HG03520 (cell line): ENCODE measurements at regions not wholly inside any gene's neighbourhood (a gene's known extent, or its start where the extent isn't known, plus 50 kb on each side); places are given as distances from the start of the nearest gene placed in this dataset.

Experiments
- ATAC-seq: cut with Tn5 transposase; IDR thresholded peaks from one replicate; pipeline ENCODE4 v1.9.1; 2021; ENCODE audit warnings: mild to moderate bottlenecking, moderate library complexity; ENCODE audit not compliant: unreplicated experiment

- no peak for ATAC-seq
These were observed 139.3 kb upstream of the TMCC3 start for GRCh38 chr12:94789510-94790225.

GRCh38 chr12:94788298-94788697 lies 137.9 kb upstream of the TMCC3 start:
- ATAC-seq: no peak

- ATAC-seq: no peak
These were observed 136.5 kb upstream of the TMCC3 start for GRCh38 chr12:94786906-94787305.

- ATAC-seq: no peak
These were observed 133.5 kb upstream of the TMCC3 start for GRCh38 chr12:94783862-94784261.

- ATAC-seq: no peak
These were observed 133.0 kb upstream of the TMCC3 start for GRCh38 chr12:94783343-94783742.

GRCh38 chr12:94781835-94782234 lies 131.5 kb upstream of the TMCC3 start:
- ATAC-seq: no peak

- ATAC-seq: no peak
These were observed 129.1 kb upstream of the TMCC3 start for GRCh38 chr12:94779485-94779884.

- ATAC-seq: no peak
These were observed 127.6 kb upstream of the TMCC3 start for GRCh38 chr12:94777936-94778335.

- no peak for ATAC-seq
These were observed 125.4 kb upstream of the TMCC3 start for GRCh38 chr12:94775710-94776109.

GRCh38 chr12:94771741-94772140 lies 121.4 kb upstream of the TMCC3 start:
- ATAC-seq: no peak

GRCh38 chr12:94771199-94771598 lies 120.8 kb upstream of the TMCC3 start:
- ATAC-seq: no peak

GRCh38 chr12:94770791-94771190 lies 120.4 kb upstream of the TMCC3 start:
- ATAC-seq: no peak

- ATAC-seq: no peak
These were observed 119.7 kb upstream of the TMCC3 start for GRCh38 chr12:94769776-94770759.

- ATAC-seq: peak; percentile 79
These were observed 118.7 kb upstream of the TMCC3 start for GRCh38 chr12:94769047-94769420.

GRCh38 chr12:94768398-94769046 lies 118.2 kb upstream of the TMCC3 start:
- ATAC-seq: peak; percentile 27

GRCh38 chr12:94767956-94768355 lies 117.6 kb upstream of the TMCC3 start:
- no peak for ATAC-seq

- ATAC-seq: no peak
These were observed 116.0 kb upstream of the TMCC3 start for GRCh38 chr12:94766397-94766796.

GRCh38 chr12:94763462-94763861 lies 113.1 kb upstream of the TMCC3 start:
- no peak for ATAC-seq

GRCh38 chr12:94762943-94763342 lies 112.6 kb upstream of the TMCC3 start:
- ATAC-seq: peak; percentile 22

GRCh38 chr12:94762259-94762942 lies 112.0 kb upstream of the TMCC3 start:
- peak; percentile 86 for ATAC-seq

- no peak for ATAC-seq
These were observed 111.2 kb upstream of the TMCC3 start for GRCh38 chr12:94761559-94761958.
